Heart left ventricle (tissue), 16 donors: ENCODE measurements at regions not wholly inside any gene's neighbourhood (a gene's known extent, or its start where the extent isn't known, plus 50 kb on each side); places are given as distances from the start of the nearest gene placed in this dataset.

Source experiments
- ATAC-seq, 4 donors: fragments of 200-7000 bp; cut with Tn5 transposase; one replicate each; pipeline ENCODE4 v1.9.1; 2020 to 2022; ENCODE audit warnings: moderate library complexity in 4 of 4, mild to moderate bottlenecking in 3 of 4, moderate number of reproducible peaks in 1 of 4
- DNase-seq, 5 donors: peaks; one replicate each; pipeline ENCODE4 v3.0.0-alpha.2; 2020
- H3K27ac ChIP-seq, 12 donors: fragments of 200-600 bp; sonication (generic) in 4 of 12; one replicate each; pipeline versions ENCODE4 v1.5.0 to v1.8.0; 2016 to 2022; ENCODE audit warnings: mild to moderate bottlenecking in 2 of 12
- H3K27me3 ChIP-seq, 9 donors: fragments of 200-600 bp; sonication (generic) in 2 of 9; one replicate each; pipeline versions ENCODE4 v1.5.1 to v1.8.0; 2016 to 2022; ENCODE audit warnings: mild to moderate bottlenecking in 3 of 9
- H3K36me3 ChIP-seq, 9 donors: fragments of 200-600 bp; sonication (generic) in 2 of 9; one replicate each; pipeline versions ENCODE4 v1.5.0 to v1.8.0; 2018 to 2022; ENCODE audit warnings: mild to moderate bottlenecking in 2 of 9
- H3K4me1 ChIP-seq, 12 donors: fragments of 200-600 bp; sonication (generic) in 4 of 12; one replicate each; pipeline versions ENCODE4 v1.5.0 to v1.8.0; 2016 to 2022; ENCODE audit warnings: mild to moderate bottlenecking in 3 of 12
- H3K4me3 ChIP-seq, 12 donors: fragments of 200-600 bp; sonication (generic) in 4 of 12; one replicate each; pipeline versions ENCODE4 v1.5.0 to v1.8.0; 2017 to 2022; ENCODE audit warnings: mild to moderate bottlenecking in 9 of 12, moderate library complexity in 4 of 12
- H3K9me3 ChIP-seq, 12 donors: fragments of 200-600 bp; sonication (generic) in 4 of 12; one replicate each; pipeline versions ENCODE4 v1.5.0 to v1.8.0; 2016 to 2022; ENCODE audit warnings: mild to moderate bottlenecking in 1 of 12
- CTCF ChIP-seq, 12 donors: fragments of 200-600 bp; sonication (generic) in 4 of 12; IDR thresholded peaks; one replicate each; pipeline versions ENCODE4 v1.5.0 to v1.8.0; 2018 to 2022; ENCODE audit warnings: antibody characterized with exemption in 12 of 12, mild to moderate bottlenecking in 5 of 12
- POLR2A ChIP-seq, 2 donors: fragments of 450-650 bp; IDR thresholded peaks; one replicate each; pipeline ENCODE4 v1.6.1; 2017; ENCODE audit warnings: antibody characterized with exemption in 2 of 2, mild to moderate bottlenecking in 2 of 2, moderate library complexity in 2 of 2
- WGBS, 4 donors: extraction: QIAGEN DNeasy Blood & Tissue Kit in 2 of 4; methylation state at CpG; one replicate each; pipeline versions ENCODE4 v1.1.5 to v1.1.7; 2013 to 2018; 5-methylcytosine and 5-hydroxymethylcytosine counted together
- intact Hi-C, 10 donors: fragments of 100-400 bp; cut with DNase I; formaldehyde crosslinking; loops; one replicate each; pipeline versions ENCODE4 v1.11.1 to v1.14.2; 2022
- donor health status: ischemic (EF 13 %, LVEDD 7.1; RV severe dilation, severe dysfunction).
- donor health status: healthy with polysubstance abuse.
- donor health status: DM: no; HTN: yes; CAD: no.
- donor health status: DM: no; HTN: no; CAD: no.
- donor health status: ischemic (EF 25% LVEDD 6.9; RV normal size, moderate dysfunction).
- donor health status: ischemic (EF 25% LVEDD 5.7; RV mildly dilated, moderate dysfunction).
- donor health status: healthy.
- donor health status: DM: yes; HTN: yes; CAD: no.
- donor health status: ischemic (EF 35%, LVEDD 5.7; RV mildly dilated, moderate dysfunction).
- donor health status: nonischemic (EF 11% LVEDD 7.7; RV severe dilation, severe dysfunction).
- donor health status: DM: yes; HTN: yes; CAD: no.
- donor health status: PGD.
- donor health status: ischemic (EF 29% LVEDD 5.4; RV normal size, mild dysfunction).
- donor health status: nonischemic (EF 23%, LVEDD 6.1; RV moderate dilation, normal function).

GRCh38 chr2:219906114-219907010 is 278.9 kb downstream of the SLC4A3 start:
- no peak for TF ChIP-seq CTCF (IDR thresholded peaks at IDR 0.05)
- TF ChIP-seq POLR2A (IDR thresholded peaks at IDR 0.05), result no peak
- WGBS, 4 donors, result 69 to 85% (median 70%) methylated on average over 7 of the region's 7 CpGs

GRCh38 chr2:219907011-219907365 is 279.6 kb downstream of the SLC4A3 start:
- DNase-seq (no peak), ATAC-seq (no peak)
- Histone ChIP-seq H3K4me3 (no peak overlapping the region), H3K27me3 (no peaks in the 10 kb centered on the region), H3K4me1 (no peaks in the 10 kb centered on the region), H3K36me3 (no peaks in the 10 kb centered on the region), H3K9me3 (no peaks in the 10 kb centered on the region), H3K27ac (no peak overlapping the region)
- 60 to 66% (median 63%) methylated on average over 4 of the region's 4 CpGs for WGBS, 4 donors
- TF ChIP-seq POLR2A (IDR thresholded peaks at IDR 0.05) (no peak), CTCF (IDR thresholded peaks at IDR 0.05) (no peak)
- intact Hi-C loops, result no loop called here

More at GRCh38 chr2:219906114-219907010, 278.9 kb downstream of the SLC4A3 start:
- intact Hi-C loops, result no loop called here
- Histone ChIP-seq H3K27me3 (peaks cover 0 to 2% (median 0%) of the 10 kb centered on the region in 9 donors), H3K9me3 (no peaks in the 10 kb centered on the region), H3K4me1 (no peaks in the 10 kb centered on the region), H3K36me3 (no peaks in the 10 kb centered on the region), H3K27ac (no peak overlapping the region), H3K4me3 (no peak overlapping the region)
- ATAC-seq, result no peak
- no peak for DNase-seq

- 84 to 94% (median 88%) methylated on average over 2 of the region's 2 CpGs for WGBS, 4 donors
Measured at GRCh38 chr2:219908538-219908937, 281.1 kb downstream of the SLC4A3 start.

More at GRCh38 chr2:219908538-219908937, 281.1 kb downstream of the SLC4A3 start:
- DNase-seq (no peak), ATAC-seq (no peak)
- no peaks in the 10 kb centered on the region for H3K36me3 ChIP-seq
- H3K27me3 ChIP-seq, result no peaks in the 10 kb centered on the region
- H3K4me1 ChIP-seq, result peaks cover 0 to 9% (median 1%) of the 10 kb centered on the region in 12 donors
- H3K9me3 ChIP-seq, result no peaks in the 10 kb centered on the region
- H3K27ac ChIP-seq, result no peak overlapping the region
- intact Hi-C loops, result no loop called here
- H3K4me3 ChIP-seq, result no peak overlapping the region
- TF ChIP-seq POLR2A (IDR thresholded peaks at IDR 0.05) (no peak), CTCF (IDR thresholded peaks at IDR 0.05) (no peak)
